GM23338 (cell line): ENCODE measurements at regions not wholly inside any gene's neighbourhood (a gene's known extent, or its start where the extent isn't known, plus 50 kb on each side); places are given as distances from the start of the nearest gene placed in this dataset.

ENCODE experiments used
- ATAC-seq: fragments of 200-7000 bp; cut with Tn5 transposase; 3 replicates; pipeline ENCODE4 v1.9.1; 2020
- DNase-seq: peaks from one replicate; pipeline ENCODE4 v3.0.0-alpha.2; 2015; ENCODE audit warnings: low spot score
- H2AFZ ChIP-seq: fragments of 200-600 bp; sonication (generic); 2 replicates; pipeline ENCODE4 v1.8.0; 2016; ENCODE audit warnings: antibody characterized with exemption, mild to moderate bottlenecking, moderate library complexity
- H3F3A ChIP-seq: fragments of 200-600 bp; sonication (generic); replicated peaks from 2 replicates; pipeline ENCODE4 v1.8.0; 2017; ENCODE audit warnings: antibody characterized with exemption, mixed run types, low read depth
- H3K27ac ChIP-seq: fragments of 200-600 bp; sonication (generic); 2 replicates; pipeline ENCODE4 v1.6.1; 2016; ENCODE audit warnings: low read depth
- H3K27me3 ChIP-seq: fragments of 200-600 bp; sonication (generic); 2 replicates; pipeline ENCODE4 v1.8.0; 2016; ENCODE audit warnings: mild to moderate bottlenecking, mixed run types, moderate library complexity; ENCODE audit not compliant: insufficient read depth
- H3K36me3 ChIP-seq: fragments of 200-600 bp; sonication (generic); 2 replicates; pipeline ENCODE4 v1.8.0; 2016; ENCODE audit warnings: mild to moderate bottlenecking; ENCODE audit not compliant: insufficient read depth
- H3K4me1 ChIP-seq: fragments of 200-600 bp; sonication (generic); 2 replicates; pipeline ENCODE4 v1.8.0; 2016; ENCODE audit warnings: mild to moderate bottlenecking, moderate library complexity; ENCODE audit not compliant: insufficient read depth
- H3K4me2 ChIP-seq: fragments of 200-600 bp; sonication (generic); 2 replicates; pipeline ENCODE4 v1.7.1; 2017; ENCODE audit warnings: mixed run types
- H3K4me3 ChIP-seq: fragments of 200-600 bp; sonication (generic); 2 replicates; pipeline ENCODE4 v1.6.1; 2016; ENCODE audit warnings: mixed run types
- H3K79me2 ChIP-seq: fragments of 200-600 bp; sonication (generic); replicated peaks from 2 replicates; pipeline ENCODE4 v1.8.0; 2017; ENCODE audit warnings: mild to moderate bottlenecking; ENCODE audit not compliant: insufficient read depth
- H3K9me2 ChIP-seq: fragments of 200-600 bp; sonication (generic); 2 replicates; pipeline ENCODE4 v1.8.0; 2017; ENCODE audit not compliant: insufficient read depth
- H4K20me1 ChIP-seq: fragments of 200-600 bp; sonication (generic); replicated peaks from 2 replicates; pipeline ENCODE4 v1.8.0; 2017; ENCODE audit warnings: mild to moderate bottlenecking; ENCODE audit not compliant: insufficient read depth
- H3K27ac Mint-ChIP-seq: 2 replicates; pipeline ENCODE4 v1.8.0; 2020; ENCODE audit warnings: inconsistent platforms, mild to moderate bottlenecking, moderate library complexity, mixed read lengths
- H3K27me3 Mint-ChIP-seq: 3 replicates; pipeline ENCODE4 v1.8.0; 2022; ENCODE audit warnings: low read depth, mild to moderate bottlenecking, moderate library complexity, mixed read lengths, inconsistent platforms; ENCODE audit not compliant: insufficient read depth, poor library complexity
- H3K36me3 Mint-ChIP-seq: 3 replicates; pipeline ENCODE4 v1.8.0; 2021; ENCODE audit warnings: low read depth, mild to moderate bottlenecking, inconsistent platforms, moderate library complexity, mixed read lengths
- H3K4me1 Mint-ChIP-seq: 3 replicates; pipeline ENCODE4 v1.8.0; 2020; ENCODE audit warnings: mild to moderate bottlenecking, inconsistent platforms, mixed read lengths
- H3K4me3 Mint-ChIP-seq: 3 replicates; pipeline ENCODE4 v1.8.0; 2021; ENCODE audit warnings: moderate library complexity, mild to moderate bottlenecking, inconsistent platforms, mixed read lengths
- H3K9me3 Mint-ChIP-seq: 3 replicates; pipeline ENCODE4 v1.8.0; 2020; ENCODE audit warnings: moderate library complexity, mild to moderate bottlenecking, inconsistent platforms, mixed read lengths
- POLR2AphosphoS5 ChIP-seq: IDR thresholded peaks from 2 replicates; pipeline ENCODE4 v1.6.1; 2016; ENCODE audit warnings: antibody characterized with exemption, low read depth
- STAT1 ChIP-seq: IDR thresholded peaks from one replicate; pipeline ENCODE4 v1.6.1; 2016; ENCODE audit warnings: antibody characterized with exemption; ENCODE audit not compliant: unreplicated experiment
- ZNF331 ChIP-seq: fragments of 250-450 bp; sonication (Bioruptor Pico); IDR thresholded peaks from 2 replicates; pipeline ENCODE4 v1.5.0; 2020; ENCODE audit warnings: low read depth, mild to moderate bottlenecking, moderate library complexity
- TF ChIP-seq, protein P1 (sequence below): fragments of 250-450 bp; sonication (Bioruptor Pico); IDR thresholded peaks from 2 replicates; pipeline ENCODE4 v1.5.0; 2020; ENCODE audit warnings: mild to moderate bottlenecking, moderate library complexity
- TF ChIP-seq, protein P2 (sequence below), 2 experiments: fragments of 200-600 bp in 1 of 2; sonication (generic) in 1 of 2; conservative IDR thresholded peaks; 2 replicates each; pipeline versions ENCODE4 v1.5.1 to v1.6.1; 2016 to 2017; ENCODE audit warnings: antibody characterized with exemption in 2 of 2, low read depth in 2 of 2, mild to moderate bottlenecking in 2 of 2, moderate library complexity in 1 of 2

DNA sequence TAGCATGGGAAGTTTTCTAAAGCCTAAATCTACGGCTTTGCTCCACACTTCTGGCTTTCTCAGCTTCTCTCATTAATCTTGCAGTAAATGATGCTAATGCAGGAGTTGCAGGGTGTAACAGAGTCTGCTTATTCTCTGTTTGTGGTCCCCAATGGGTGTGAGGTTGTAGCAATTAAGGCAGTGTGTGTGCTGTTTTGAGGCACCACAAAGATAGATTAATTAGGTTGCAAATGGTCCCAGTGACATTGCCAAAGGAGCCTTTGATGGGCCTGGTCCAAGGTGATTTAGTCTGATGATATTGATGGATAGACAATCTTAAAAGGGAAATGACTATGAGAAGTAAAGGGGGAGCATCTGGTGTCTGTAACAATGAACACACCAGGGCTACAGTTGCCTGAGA lies 1313.7 kb upstream of the CDH8 start (continued):
- TF ChIP-seq, protein P1, sequence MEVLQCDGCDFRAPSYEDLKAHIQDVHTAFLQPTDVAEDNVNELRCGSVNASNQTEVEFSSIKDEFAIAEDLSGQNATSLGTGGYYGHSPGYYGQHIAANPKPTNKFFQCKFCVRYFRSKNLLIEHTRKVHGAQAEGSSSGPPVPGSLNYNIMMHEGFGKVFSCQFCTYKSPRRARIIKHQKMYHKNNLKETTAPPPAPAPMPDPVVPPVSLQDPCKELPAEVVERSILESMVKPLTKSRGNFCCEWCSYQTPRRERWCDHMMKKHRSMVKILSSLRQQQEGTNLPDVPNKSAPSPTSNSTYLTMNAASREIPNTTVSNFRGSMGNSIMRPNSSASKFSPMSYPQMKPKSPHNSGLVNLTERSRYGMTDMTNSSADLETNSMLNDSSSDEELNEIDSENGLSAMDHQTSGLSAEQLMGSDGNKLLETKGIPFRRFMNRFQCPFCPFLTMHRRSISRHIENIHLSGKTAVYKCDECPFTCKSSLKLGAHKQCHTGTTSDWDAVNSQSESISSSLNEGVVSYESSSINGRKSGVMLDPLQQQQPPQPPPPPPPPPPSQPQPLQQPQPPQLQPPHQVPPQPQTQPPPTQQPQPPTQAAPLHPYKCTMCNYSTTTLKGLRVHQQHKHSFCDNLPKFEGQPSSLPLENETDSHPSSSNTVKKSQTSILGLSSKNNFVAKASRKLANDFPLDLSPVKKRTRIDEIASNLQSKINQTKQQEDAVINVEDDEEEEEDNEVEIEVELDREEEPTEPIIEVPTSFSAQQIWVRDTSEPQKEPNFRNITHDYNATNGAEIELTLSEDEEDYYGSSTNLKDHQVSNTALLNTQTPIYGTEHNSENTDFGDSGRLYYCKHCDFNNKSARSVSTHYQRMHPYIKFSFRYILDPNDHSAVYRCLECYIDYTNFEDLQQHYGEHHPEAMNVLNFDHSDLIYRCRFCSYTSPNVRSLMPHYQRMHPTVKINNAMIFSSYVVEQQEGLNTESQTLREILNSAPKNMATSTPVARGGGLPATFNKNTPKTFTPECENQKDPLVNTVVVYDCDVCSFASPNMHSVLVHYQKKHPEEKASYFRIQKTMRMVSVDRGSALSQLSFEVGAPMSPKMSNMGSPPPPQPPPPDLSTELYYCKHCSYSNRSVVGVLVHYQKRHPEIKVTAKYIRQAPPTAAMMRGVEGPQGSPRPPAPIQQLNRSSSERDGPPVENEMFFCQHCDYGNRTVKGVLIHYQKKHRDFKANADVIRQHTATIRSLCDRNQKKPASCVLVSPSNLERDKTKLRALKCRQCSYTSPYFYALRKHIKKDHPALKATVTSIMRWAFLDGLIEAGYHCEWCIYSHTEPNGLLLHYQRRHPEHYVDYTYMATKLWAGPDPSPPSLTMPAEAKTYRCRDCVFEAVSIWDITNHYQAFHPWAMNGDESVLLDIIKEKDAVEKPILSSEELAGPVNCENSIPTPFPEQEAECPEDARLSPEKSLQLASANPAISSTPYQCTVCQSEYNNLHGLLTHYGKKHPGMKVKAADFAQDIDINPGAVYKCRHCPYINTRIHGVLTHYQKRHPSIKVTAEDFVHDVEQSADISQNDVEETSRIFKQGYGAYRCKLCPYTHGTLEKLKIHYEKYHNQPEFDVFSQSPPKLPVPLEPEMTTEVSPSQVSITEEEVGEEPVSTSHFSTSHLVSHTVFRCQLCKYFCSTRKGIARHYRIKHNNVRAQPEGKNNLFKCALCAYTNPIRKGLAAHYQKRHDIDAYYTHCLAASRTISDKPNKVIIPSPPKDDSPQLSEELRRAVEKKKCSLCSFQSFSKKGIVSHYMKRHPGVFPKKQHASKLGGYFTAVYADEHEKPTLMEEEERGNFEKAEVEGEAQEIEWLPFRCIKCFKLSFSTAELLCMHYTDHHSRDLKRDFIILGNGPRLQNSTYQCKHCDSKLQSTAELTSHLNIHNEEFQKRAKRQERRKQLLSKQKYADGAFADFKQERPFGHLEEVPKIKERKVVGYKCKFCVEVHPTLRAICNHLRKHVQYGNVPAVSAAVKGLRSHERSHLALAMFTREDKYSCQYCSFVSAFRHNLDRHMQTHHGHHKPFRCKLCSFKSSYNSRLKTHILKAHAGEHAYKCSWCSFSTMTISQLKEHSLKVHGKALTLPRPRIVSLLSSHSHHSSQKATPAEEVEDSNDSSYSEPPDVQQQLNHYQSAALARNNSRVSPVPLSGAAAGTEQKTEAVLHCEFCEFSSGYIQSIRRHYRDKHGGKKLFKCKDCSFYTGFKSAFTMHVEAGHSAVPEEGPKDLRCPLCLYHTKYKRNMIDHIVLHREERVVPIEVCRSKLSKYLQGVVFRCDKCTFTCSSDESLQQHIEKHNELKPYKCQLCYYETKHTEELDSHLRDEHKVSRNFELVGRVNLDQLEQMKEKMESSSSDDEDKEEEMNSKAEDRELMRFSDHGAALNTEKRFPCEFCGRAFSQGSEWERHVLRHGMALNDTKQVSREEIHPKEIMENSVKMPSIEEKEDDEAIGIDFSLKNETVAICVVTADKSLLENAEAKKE (CRISPR knock-in tag): no peak
- TF ChIP-seq ZNF331 (no peak), POLR2AphosphoS5 (no peak)

DNA sequence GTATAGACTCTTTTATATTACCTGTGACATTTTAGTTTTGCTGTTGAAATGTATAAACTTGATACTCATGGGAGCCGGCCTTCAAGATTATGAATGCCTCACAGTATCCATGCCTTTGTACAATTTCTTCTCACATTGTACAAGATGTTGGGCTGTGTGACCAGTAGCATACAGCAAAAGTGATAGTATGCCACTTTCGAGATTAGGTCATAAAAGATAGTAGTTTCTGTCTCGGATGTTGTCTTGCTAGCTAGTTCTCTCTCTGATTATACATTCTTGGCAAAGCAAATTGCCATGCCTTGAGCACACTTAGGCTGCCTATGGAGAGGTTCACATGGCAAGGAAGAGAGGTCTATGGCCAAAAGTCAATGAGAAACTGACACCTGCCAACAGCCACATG lies 1309.8 kb upstream of the CDH8 start:
- Mint-ChIP-seq H3K4me3 (no peak overlapping the region), H3K36me3 (no peaks in the 10 kb centered on the region), H3K9me3 (no peaks in the 10 kb centered on the region), H3K4me1 (no peaks in the 10 kb centered on the region), H3K27me3 (no peaks in the 10 kb centered on the region), H3K27ac (no peak overlapping the region)
- Histone ChIP-seq H3K27ac (no peak overlapping the region), H4K20me1 (no peaks in the 10 kb centered on the region), H3K4me3 (no peak overlapping the region), H3F3A (no peaks in the 10 kb centered on the region), H3K27me3 (no peaks in the 10 kb centered on the region), H3K9me2 (no peaks in the 10 kb centered on the region), H3K4me2 (no peak overlapping the region), H3K36me3 (no peaks in the 10 kb centered on the region), H2AFZ (no peak overlapping the region), H3K79me2 (no peaks in the 10 kb centered on the region), H3K4me1 (0 out of 2 replicates have a peak, but pooled peaks cover 6% of the 10 kb centered on the region)
- TF ChIP-seq ZNF331 (no peak), STAT1 (no peak)
- TF ChIP-seq, protein P2, sequence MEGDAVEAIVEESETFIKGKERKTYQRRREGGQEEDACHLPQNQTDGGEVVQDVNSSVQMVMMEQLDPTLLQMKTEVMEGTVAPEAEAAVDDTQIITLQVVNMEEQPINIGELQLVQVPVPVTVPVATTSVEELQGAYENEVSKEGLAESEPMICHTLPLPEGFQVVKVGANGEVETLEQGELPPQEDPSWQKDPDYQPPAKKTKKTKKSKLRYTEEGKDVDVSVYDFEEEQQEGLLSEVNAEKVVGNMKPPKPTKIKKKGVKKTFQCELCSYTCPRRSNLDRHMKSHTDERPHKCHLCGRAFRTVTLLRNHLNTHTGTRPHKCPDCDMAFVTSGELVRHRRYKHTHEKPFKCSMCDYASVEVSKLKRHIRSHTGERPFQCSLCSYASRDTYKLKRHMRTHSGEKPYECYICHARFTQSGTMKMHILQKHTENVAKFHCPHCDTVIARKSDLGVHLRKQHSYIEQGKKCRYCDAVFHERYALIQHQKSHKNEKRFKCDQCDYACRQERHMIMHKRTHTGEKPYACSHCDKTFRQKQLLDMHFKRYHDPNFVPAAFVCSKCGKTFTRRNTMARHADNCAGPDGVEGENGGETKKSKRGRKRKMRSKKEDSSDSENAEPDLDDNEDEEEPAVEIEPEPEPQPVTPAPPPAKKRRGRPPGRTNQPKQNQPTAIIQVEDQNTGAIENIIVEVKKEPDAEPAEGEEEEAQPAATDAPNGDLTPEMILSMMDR (conservative IDR thresholded peaks at IDR 0.05; ENCODE audit: low read depth in 2 of 2): no peak
- ATAC-seq (no peak), DNase-seq (no peak)
